PC-3 (cell line): ENCODE measurements at regions not wholly inside any gene's neighbourhood (a gene's known extent, or its start where the extent isn't known, plus 50 kb on each side); places are given as distances from the start of the nearest gene placed in this dataset.

Experiments
- EZH2 ChIP-seq: fragments of 300-600 bp; sonication (generic); IDR thresholded peaks from one replicate; pipeline ENCODE4 v1.6.1; 2017; ENCODE audit warnings: antibody characterized with exemption, mild to moderate bottlenecking, low read length; ENCODE audit not compliant: unreplicated experiment
- EZH2phosphoT487 ChIP-seq: fragments of 300-600 bp; sonication (generic); IDR thresholded peaks from 2 replicates; pipeline ENCODE4 v1.6.1; 2018; ENCODE audit warnings: mild to moderate bottlenecking, antibody characterized with exemption, low read length, borderline replicate concordance
- TF ChIP-seq, protein P1 (sequence below): fragments of 300-600 bp; sonication (generic); conservative IDR thresholded peaks from 2 replicates; pipeline ENCODE4 v1.5.1; 2017; ENCODE audit warnings: antibody characterized with exemption, low read depth, mild to moderate bottlenecking, low read length

DNA sequence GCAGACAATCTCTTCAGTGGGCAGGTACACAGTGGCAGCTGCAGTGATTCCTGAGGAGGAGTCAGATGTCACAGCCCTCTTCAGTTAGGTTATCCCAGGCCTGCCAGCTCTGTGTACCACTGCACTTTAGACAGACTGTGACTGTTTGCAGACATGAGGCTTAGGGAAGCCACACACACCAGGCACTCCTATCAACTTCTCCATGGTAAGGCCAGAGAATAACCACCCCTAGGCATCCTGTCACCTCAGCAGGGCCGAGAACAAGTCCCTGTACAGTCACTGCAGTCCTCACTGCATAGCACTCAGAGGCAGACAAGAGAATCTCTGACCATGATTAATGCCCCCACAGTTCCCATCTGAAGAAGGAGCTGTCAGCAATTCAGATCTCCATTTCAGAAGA, 296.5 kb downstream of the GALC start:
- TF ChIP-seq, protein P1, sequence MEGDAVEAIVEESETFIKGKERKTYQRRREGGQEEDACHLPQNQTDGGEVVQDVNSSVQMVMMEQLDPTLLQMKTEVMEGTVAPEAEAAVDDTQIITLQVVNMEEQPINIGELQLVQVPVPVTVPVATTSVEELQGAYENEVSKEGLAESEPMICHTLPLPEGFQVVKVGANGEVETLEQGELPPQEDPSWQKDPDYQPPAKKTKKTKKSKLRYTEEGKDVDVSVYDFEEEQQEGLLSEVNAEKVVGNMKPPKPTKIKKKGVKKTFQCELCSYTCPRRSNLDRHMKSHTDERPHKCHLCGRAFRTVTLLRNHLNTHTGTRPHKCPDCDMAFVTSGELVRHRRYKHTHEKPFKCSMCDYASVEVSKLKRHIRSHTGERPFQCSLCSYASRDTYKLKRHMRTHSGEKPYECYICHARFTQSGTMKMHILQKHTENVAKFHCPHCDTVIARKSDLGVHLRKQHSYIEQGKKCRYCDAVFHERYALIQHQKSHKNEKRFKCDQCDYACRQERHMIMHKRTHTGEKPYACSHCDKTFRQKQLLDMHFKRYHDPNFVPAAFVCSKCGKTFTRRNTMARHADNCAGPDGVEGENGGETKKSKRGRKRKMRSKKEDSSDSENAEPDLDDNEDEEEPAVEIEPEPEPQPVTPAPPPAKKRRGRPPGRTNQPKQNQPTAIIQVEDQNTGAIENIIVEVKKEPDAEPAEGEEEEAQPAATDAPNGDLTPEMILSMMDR = no peak
- TF ChIP-seq EZH2 (no peak), EZH2phosphoT487 (no peak)
